Fibroblast of lung (primary cell): ENCODE measurements at regions not wholly inside any gene's neighbourhood (a gene's known extent, or its start where the extent isn't known, plus 50 kb on each side); places are given as distances from the start of the nearest gene placed in this dataset.

ENCODE experiments used
- EZH2 ChIP-seq: IDR thresholded peaks from 2 replicates; pipeline ENCODE4 v1.5.1; 2012; ENCODE audit warnings: low read length, control low read depth, mild to moderate bottlenecking; ENCODE audit errors: missing control alignments
- TF ChIP-seq, protein P1 (sequence below), 2 donors: IDR thresholded peaks in 1 of 2; conservative IDR thresholded peaks in 1 of 2; 1 replicate in 1 of 2; 2 replicates in 1 of 2; pipeline ENCODE4 v1.5.1; 2011 to 2012; ENCODE audit warnings: low read length in 2 of 2, control low read depth in 1 of 2, inconsistent platforms in 1 of 2, low read depth in 1 of 2, mild to moderate bottlenecking in 1 of 2

GRCh38 chr5:17424674-17425073 is 73.4 kb upstream of the TAF11L2 start:
- TF ChIP-seq, protein P1, sequence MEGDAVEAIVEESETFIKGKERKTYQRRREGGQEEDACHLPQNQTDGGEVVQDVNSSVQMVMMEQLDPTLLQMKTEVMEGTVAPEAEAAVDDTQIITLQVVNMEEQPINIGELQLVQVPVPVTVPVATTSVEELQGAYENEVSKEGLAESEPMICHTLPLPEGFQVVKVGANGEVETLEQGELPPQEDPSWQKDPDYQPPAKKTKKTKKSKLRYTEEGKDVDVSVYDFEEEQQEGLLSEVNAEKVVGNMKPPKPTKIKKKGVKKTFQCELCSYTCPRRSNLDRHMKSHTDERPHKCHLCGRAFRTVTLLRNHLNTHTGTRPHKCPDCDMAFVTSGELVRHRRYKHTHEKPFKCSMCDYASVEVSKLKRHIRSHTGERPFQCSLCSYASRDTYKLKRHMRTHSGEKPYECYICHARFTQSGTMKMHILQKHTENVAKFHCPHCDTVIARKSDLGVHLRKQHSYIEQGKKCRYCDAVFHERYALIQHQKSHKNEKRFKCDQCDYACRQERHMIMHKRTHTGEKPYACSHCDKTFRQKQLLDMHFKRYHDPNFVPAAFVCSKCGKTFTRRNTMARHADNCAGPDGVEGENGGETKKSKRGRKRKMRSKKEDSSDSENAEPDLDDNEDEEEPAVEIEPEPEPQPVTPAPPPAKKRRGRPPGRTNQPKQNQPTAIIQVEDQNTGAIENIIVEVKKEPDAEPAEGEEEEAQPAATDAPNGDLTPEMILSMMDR (conservative IDR thresholded peaks at IDR 0.05 in 1 of 2, IDR thresholded peaks at IDR 0.05 in 1 of 2; ENCODE audit: low read depth in 1 of 2, low read length in 2 of 2) = no peak
- no peak for TF ChIP-seq EZH2
